ENCODE measurements at regions not wholly inside any gene's neighbourhood (a gene's known extent, or its start where the extent isn't known, plus 50 kb on each side); places are given as distances from the start of the nearest gene placed in this dataset.

DNA sequence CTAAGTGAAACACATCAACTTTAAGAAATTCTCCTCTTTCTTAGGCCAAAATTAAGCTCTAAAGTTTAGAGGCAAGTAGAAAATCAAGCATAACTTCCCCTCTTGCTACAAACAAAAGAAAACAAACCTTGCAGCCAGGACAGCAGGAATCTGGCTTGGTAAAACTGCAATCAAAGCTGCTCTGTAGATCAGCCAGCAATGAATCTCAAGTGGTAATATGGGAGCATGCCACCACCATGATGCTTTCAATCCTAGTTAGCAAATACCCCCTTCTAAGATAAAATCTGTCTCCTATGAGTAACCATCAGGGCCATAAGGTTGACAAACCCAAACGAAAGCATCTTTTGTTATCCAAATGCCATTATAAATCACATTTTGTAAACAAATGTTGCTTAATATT, 208.3 kb upstream of the PLSCR5 start:
- no peak overlapping the region for H3K27ac ChIP-seq
- TF ChIP-seq, protein P1, sequence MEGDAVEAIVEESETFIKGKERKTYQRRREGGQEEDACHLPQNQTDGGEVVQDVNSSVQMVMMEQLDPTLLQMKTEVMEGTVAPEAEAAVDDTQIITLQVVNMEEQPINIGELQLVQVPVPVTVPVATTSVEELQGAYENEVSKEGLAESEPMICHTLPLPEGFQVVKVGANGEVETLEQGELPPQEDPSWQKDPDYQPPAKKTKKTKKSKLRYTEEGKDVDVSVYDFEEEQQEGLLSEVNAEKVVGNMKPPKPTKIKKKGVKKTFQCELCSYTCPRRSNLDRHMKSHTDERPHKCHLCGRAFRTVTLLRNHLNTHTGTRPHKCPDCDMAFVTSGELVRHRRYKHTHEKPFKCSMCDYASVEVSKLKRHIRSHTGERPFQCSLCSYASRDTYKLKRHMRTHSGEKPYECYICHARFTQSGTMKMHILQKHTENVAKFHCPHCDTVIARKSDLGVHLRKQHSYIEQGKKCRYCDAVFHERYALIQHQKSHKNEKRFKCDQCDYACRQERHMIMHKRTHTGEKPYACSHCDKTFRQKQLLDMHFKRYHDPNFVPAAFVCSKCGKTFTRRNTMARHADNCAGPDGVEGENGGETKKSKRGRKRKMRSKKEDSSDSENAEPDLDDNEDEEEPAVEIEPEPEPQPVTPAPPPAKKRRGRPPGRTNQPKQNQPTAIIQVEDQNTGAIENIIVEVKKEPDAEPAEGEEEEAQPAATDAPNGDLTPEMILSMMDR (conservative IDR thresholded peaks at IDR 0.05), result no peak
- no peak for TF ChIP-seq ZFX (IDR thresholded peaks at IDR 0.05)

- TF ChIP-seq, protein P1 (conservative IDR thresholded peaks at IDR 0.05), result no peak
- TF ChIP-seq ZFX (IDR thresholded peaks at IDR 0.05), result no peak
- no peak overlapping the region for H3K27ac ChIP-seq
These were observed 198.6 kb upstream of the PLSCR5 start for GRCh38 chr3:146803745-146804144.

GRCh38 chr3:146801492-146801891, 196.3 kb upstream of the PLSCR5 start:
- no peak overlapping the region for H3K27ac ChIP-seq
- no peak for TF ChIP-seq ZFX (IDR thresholded peaks at IDR 0.05)
- TF ChIP-seq, protein P1 (conservative IDR thresholded peaks at IDR 0.05), result no peak

DNA sequence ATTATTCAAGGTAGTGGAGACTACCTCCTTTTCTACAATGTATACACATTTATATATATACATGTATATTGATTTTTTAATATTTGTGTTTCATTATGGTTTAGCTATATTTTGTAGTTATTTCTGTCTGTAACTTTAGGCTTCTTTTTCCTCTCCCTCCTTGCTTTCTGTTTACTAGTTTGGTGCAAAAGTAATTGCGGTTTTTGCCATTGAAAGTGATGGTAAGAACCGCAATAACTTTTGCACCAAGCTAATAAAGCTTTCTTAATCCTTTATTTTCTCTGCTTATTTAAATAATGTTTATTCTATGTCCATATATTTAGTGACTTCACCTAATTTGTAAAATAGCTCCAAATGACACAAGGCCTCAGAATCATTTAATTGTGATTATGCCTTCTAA, 195.3 kb upstream of the PLSCR5 start:
- H3K27ac ChIP-seq, result no peak overlapping the region
- TF ChIP-seq ZFX (IDR thresholded peaks at IDR 0.05), result no peak
- TF ChIP-seq, protein P1 (conservative IDR thresholded peaks at IDR 0.05), result no peak

- TF ChIP-seq ZFX (IDR thresholded peaks at IDR 0.05), result no peak
- TF ChIP-seq, protein P1 (conservative IDR thresholded peaks at IDR 0.05), result no peak
- H3K27ac ChIP-seq, result no peak overlapping the region
These were observed 190.9 kb upstream of the PLSCR5 start for GRCh38 chr3:146796078-146796477.

- no peak overlapping the region for H3K27ac ChIP-seq
- TF ChIP-seq, protein P1 (conservative IDR thresholded peaks at IDR 0.05), result no peak
- no peak for TF ChIP-seq ZFX (IDR thresholded peaks at IDR 0.05)
These were observed 178.3 kb upstream of the PLSCR5 start for GRCh38 chr3:146783446-146783845.

- H3K27ac ChIP-seq, result no peak overlapping the region
These were observed 176.5 kb upstream of the PLSCR5 start for GRCh38 chr3:146781606-146782005.

More at GRCh38 chr3:146781606-146782005, 176.5 kb upstream of the PLSCR5 start:
- no peak for TF ChIP-seq ZFX (IDR thresholded peaks at IDR 0.05)
- TF ChIP-seq, protein P1 (conservative IDR thresholded peaks at IDR 0.05), result no peak
